ENCODE measurements at regions not wholly inside any gene's neighbourhood (a gene's known extent, or its start where the extent isn't known, plus 50 kb on each side); places are given as distances from the start of the nearest gene placed in this dataset.
A peak's percentile ranks its signal among the peaks of the same experiment; 100 is the strongest.
"Not testable (repeated sequence)": the region's sequence is repeated elsewhere in the genome, so short reads cannot be mapped to it uniquely, and the experiment has no call there.

DNA sequence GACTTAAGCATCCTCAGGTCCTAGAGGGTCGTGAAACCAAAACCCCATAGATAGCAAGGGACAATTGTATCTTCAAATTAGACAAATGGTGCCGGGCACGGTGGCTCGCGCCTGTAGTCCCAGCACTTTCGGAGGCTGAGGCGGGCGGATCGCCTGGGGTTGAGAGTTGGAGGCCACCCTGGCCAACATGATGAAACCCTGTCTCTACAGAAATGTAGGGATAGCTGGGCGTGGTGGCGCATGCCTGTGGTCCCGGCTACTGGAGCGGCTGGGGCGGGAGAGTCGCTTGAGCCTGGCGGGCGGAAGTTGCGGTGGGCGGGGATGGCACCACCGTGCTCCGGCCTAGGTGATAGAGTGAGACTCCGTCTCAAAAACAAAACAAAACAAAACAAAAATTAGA is 780.6 kb downstream of the BRINP3 start:
- Mint-ChIP-seq H3K4me1 (ENCODE audit: low read depth) (peaks cover 2% of the 10 kb centered on the region), H3K9me3 (ENCODE audit: low read depth) (no peaks in the 10 kb centered on the region), H3K4me3 (ENCODE audit: low read depth) (no peak overlapping the region), H3K36me3 (ENCODE audit: insufficient read depth) (no peaks in the 10 kb centered on the region), H3K27ac (no peak overlapping the region), H3K27me3 (no peaks in the 10 kb centered on the region)
- TF ChIP-seq, protein P1, sequence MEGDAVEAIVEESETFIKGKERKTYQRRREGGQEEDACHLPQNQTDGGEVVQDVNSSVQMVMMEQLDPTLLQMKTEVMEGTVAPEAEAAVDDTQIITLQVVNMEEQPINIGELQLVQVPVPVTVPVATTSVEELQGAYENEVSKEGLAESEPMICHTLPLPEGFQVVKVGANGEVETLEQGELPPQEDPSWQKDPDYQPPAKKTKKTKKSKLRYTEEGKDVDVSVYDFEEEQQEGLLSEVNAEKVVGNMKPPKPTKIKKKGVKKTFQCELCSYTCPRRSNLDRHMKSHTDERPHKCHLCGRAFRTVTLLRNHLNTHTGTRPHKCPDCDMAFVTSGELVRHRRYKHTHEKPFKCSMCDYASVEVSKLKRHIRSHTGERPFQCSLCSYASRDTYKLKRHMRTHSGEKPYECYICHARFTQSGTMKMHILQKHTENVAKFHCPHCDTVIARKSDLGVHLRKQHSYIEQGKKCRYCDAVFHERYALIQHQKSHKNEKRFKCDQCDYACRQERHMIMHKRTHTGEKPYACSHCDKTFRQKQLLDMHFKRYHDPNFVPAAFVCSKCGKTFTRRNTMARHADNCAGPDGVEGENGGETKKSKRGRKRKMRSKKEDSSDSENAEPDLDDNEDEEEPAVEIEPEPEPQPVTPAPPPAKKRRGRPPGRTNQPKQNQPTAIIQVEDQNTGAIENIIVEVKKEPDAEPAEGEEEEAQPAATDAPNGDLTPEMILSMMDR (IDR thresholded peaks at IDR 0.05; ENCODE audit: unreplicated experiment): no peak
- DNase-seq (ENCODE audit: low spot score, unreplicated experiment): no peak

DNA sequence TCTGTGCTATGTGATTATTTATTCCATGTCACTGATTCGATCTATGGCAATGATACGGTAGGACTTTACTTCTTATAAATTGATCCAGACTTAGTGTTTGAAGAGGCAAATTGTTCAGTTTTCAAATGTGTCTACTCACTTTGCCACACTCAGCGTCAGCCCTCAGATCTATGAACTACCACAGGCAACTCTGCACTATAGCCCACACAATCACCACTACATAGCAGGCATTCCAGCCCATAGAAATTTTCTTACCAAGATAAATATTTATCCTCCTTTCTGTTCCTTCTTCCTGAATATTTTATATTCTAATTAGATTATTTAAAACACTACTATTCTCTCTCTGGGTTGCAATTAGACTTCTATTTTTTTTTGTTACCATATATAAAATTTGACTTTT is 776.1 kb downstream of the BRINP3 start:
- Mint-ChIP-seq H3K27ac (no peak overlapping the region), H3K9me3 (ENCODE audit: low read depth) (no peaks in the 10 kb centered on the region), H3K4me1 (ENCODE audit: low read depth) (peaks cover 2% of the 10 kb centered on the region), H3K27me3 (no peaks in the 10 kb centered on the region), H3K36me3 (ENCODE audit: insufficient read depth) (no peaks in the 10 kb centered on the region), H3K4me3 (ENCODE audit: low read depth) (no peak overlapping the region)
- no peak for DNase-seq (ENCODE audit: low spot score, unreplicated experiment)
- TF ChIP-seq, protein P1 (IDR thresholded peaks at IDR 0.05; ENCODE audit: unreplicated experiment): no peak

DNA sequence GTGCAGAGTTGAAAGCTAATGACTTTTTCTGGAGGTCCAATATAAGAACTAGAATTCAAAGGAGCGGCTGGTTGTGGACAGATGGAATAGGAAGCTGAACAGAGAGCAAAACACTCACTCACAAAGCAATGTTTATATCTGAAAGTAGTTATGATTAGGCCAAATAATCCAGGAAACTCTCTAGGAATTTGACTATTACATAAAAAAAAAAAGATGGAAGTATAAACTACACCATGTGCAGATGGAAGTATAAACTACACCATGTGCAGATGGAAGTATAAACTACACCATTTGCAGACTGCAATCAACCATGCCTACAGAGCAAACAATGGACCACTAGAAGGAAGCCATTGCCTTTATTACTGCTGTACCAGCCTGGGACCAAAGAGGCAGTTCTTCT is 771.1 kb downstream of the BRINP3 start:
- no peaks in the 10 kb centered on the region for H3K9me3 Mint-ChIP-seq (ENCODE audit: low read depth)
- no peak overlapping the region for H3K4me3 Mint-ChIP-seq (ENCODE audit: low read depth)
- TF ChIP-seq, protein P1 (IDR thresholded peaks at IDR 0.05; ENCODE audit: unreplicated experiment): no peak

DNA sequence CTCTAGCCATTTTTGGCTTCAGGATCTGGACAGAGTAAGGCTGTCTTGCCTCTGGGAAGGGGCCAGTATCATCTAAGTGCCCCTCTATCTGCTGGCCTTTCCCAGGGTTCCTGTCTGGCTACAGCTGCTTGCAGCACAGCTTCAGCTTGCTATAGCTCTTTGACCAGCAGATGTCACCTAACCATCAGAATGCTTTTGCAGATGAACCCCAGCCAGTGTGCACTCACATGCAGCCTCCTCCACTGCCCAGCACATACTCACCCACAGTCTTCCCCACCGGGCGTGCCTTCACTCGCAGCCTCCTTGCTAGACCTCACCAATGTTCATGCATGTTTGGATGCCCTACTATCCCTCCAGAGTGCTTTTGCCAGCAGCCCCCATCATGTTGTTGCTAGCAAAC is 769.0 kb downstream of the BRINP3 start:
- Mint-ChIP-seq H3K4me3 (ENCODE audit: low read depth) (no peak overlapping the region), H3K27ac (no peak overlapping the region), H3K9me3 (ENCODE audit: low read depth) (peaks cover 5% of the 10 kb centered on the region), H3K36me3 (ENCODE audit: insufficient read depth) (no peaks in the 10 kb centered on the region), H3K27me3 (no peaks in the 10 kb centered on the region), H3K4me1 (ENCODE audit: low read depth) (no peaks in the 10 kb centered on the region)
- TF ChIP-seq, protein P1 (IDR thresholded peaks at IDR 0.05; ENCODE audit: unreplicated experiment): peak; percentile 29
- DNase-seq (ENCODE audit: low spot score, unreplicated experiment): no peak

More for the DNA sequence above, 771.1 kb downstream of the BRINP3 start:
- Mint-ChIP-seq H3K27me3 (no peaks in the 10 kb centered on the region), H3K4me1 (ENCODE audit: low read depth) (no peaks in the 10 kb centered on the region), H3K36me3 (ENCODE audit: insufficient read depth) (no peaks in the 10 kb centered on the region), H3K27ac (no peak overlapping the region)
- no peak for DNase-seq (ENCODE audit: low spot score, unreplicated experiment)

DNA sequence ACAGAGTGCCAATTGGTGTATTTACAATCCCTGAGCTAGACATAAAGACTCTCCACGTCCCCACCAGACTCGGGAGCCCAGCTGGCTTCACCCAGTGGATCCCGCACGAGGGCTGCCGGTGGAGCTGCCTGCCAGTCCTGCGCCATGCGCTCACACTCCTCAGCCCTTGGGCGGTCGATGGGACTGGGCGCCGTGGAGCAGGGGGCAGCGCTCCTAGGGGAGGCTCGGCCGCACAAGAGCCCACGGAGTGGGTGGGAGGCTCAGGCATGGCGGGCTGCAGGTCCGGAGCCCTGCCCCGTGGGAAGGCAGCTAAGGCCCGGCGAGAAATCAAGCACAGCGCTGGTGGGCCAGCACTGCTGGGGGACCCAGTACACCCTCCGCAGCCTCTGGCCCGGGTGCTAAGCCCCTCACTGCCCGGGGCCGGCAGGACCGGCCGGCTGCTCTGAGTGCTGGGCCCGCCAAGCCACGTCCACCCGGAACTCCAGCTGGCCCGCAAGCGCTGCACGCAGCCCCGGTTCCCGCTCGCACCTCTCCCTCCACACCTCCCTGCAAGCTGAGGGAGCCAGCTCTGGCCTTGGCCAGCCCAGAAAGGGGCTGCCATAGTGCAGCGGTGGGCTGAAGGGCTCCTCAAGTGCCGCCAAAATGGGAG is 759.4 kb downstream of the BRINP3 start:
- H3K36me3 Mint-ChIP-seq (ENCODE audit: insufficient read depth); H3K27me3 Mint-ChIP-seq; H3K4me3 Mint-ChIP-seq (ENCODE audit: low read depth); H3K9me3 Mint-ChIP-seq (ENCODE audit: low read depth); H3K4me1 Mint-ChIP-seq (ENCODE audit: low read depth); H3K27ac Mint-ChIP-seq; DNase-seq (ENCODE audit: low spot score, unreplicated experiment): not testable (repeated sequence)

DNA sequence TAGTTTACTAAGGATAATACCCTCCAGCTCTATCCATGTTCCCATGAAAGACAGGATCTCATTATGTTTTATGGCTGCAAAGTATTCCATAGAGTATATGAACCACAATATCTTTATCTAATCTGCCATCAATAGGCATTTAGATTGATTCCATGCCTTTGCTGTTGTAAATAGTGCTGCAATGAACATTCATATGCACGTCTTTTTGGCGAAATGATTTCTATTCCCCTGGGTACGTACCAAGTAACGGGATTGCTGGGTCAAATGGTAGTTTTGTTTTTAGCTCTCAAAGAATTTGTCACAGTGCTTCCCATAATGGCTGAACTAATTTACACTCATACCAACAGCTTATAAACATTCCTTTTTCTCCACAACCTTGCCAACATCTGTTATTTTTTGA is 750.9 kb downstream of the BRINP3 start:
- Mint-ChIP-seq H3K27me3 (no peaks in the 10 kb centered on the region), H3K27ac (no peak overlapping the region), H3K4me1 (ENCODE audit: low read depth) (no peaks in the 10 kb centered on the region), H3K36me3 (ENCODE audit: insufficient read depth) (no peaks in the 10 kb centered on the region), H3K4me3 (ENCODE audit: low read depth) (no peak overlapping the region), H3K9me3 (ENCODE audit: low read depth) (no peaks in the 10 kb centered on the region)
- TF ChIP-seq, protein P1 (IDR thresholded peaks at IDR 0.05; ENCODE audit: unreplicated experiment): no peak
- DNase-seq (ENCODE audit: low spot score, unreplicated experiment): no peak

Data from progenitor cell of endocrine pancreas (in vitro differentiated cells).